SU-DHL-6 (cell line): ENCODE measurements at regions not wholly inside any gene's neighbourhood (a gene's known extent, or its start where the extent isn't known, plus 50 kb on each side); places are given as distances from the start of the nearest gene placed in this dataset.

Experiments
- EZH2phosphoT487 ChIP-seq: fragments of 200-600 bp; sonication (generic), shearing (Covaris generic); conservative IDR thresholded peaks from 2 replicates; pipeline ENCODE4 v1.6.1; 2018; ENCODE audit warnings: mild to moderate bottlenecking, antibody characterized with exemption, low read length, moderate library complexity, mixed read lengths
- TF ChIP-seq, protein P1 (sequence below): fragments of 200-600 bp; sonication (generic); IDR thresholded peaks from one replicate; pipeline ENCODE4 v1.5.1; 2017; ENCODE audit warnings: antibody characterized with exemption, mild to moderate bottlenecking, low read length, moderate library complexity; ENCODE audit not compliant: insufficient read depth, poor library complexity, severe bottlenecking

DNA sequence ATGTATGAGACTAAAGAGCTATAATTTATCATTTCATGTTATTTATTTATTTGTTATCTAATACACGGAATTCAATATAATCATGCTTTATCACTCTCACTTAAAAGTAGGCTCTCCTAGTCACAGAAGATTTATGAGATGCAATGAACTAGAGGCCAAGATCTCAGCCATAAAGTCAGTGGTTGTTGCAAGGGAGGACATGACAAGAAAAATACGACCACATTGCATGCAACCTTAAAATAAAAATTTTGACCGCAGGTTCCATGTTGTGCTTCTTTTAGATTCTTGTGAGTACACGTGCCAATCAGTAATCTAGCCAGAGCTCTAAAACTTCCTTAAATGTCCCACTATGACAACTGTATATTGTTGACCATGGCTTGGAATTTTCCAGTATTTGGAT, 75.9 kb upstream of the SP8 start:
- TF ChIP-seq, protein P1, sequence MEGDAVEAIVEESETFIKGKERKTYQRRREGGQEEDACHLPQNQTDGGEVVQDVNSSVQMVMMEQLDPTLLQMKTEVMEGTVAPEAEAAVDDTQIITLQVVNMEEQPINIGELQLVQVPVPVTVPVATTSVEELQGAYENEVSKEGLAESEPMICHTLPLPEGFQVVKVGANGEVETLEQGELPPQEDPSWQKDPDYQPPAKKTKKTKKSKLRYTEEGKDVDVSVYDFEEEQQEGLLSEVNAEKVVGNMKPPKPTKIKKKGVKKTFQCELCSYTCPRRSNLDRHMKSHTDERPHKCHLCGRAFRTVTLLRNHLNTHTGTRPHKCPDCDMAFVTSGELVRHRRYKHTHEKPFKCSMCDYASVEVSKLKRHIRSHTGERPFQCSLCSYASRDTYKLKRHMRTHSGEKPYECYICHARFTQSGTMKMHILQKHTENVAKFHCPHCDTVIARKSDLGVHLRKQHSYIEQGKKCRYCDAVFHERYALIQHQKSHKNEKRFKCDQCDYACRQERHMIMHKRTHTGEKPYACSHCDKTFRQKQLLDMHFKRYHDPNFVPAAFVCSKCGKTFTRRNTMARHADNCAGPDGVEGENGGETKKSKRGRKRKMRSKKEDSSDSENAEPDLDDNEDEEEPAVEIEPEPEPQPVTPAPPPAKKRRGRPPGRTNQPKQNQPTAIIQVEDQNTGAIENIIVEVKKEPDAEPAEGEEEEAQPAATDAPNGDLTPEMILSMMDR, result no peak
- TF ChIP-seq EZH2phosphoT487, result no peak
